Raji (cell line): ENCODE measurements at regions not wholly inside any gene's neighbourhood (a gene's known extent, or its start where the extent isn't known, plus 50 kb on each side); places are given as distances from the start of the nearest gene placed in this dataset.

Source experiments
- POLR2A ChIP-seq: IDR thresholded peaks from 2 replicates; pipeline ENCODE4 v1.6.1; 2011; ENCODE audit warnings: low read depth, low read length, control low read depth; ENCODE audit not compliant: insufficient read depth

DNA sequence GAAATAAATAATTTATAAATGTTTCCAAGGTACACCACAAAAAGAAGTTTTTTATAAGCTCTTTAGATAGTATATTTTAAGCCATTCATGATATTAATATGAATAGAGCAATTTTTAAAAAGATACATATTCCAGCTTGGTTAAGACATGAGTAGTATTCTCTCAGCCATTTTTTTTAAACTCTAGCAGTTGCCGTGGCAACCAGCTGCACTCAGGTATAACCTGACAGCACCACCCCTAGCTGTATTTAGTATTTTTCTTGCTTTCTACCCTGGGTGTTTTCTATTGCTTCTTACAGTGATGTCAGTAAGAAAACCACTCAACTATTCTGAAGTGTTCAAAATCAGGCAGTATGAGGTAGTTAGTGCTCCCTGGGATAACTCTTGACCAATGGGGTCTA is 496.3 kb upstream of the CNTN3 start:
- no peak for TF ChIP-seq POLR2A

DNA sequence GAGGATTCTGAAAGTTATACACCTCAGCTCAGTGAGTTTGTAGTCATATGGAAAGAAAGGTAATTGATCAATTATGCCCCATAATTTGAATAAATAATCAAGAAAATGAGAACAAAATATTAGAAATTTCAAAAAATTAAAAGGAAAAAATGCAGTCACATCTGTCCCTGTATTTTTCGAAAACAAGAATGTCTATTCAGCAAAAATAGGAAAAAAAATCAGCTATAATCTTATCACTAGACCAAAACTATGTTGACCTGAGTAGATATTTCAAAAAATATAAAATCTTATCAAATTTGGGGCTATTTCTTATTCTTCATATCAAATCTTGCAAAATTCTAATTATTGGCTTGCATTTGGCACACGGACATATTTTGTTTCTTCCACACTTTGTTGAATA is 501.2 kb upstream of the CNTN3 start:
- no peak for TF ChIP-seq POLR2A

DNA sequence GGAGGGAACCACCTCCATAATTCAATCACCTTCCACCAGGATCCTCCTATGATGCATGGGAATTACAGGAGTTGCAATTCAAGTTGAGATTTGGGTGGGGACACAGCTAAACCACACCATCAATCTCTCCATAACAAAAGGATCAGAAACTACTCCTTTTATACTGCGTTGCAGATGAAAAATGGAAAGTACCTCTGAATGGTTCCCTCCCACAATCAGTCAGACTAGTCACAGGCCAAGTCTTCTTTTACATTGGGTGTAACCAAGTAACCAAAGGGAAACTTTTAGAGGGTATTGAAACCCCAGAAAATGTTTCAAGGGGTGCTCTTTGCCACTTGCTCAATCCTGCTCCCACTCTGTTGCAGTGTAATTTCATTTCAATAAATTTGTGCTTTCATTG is 504.3 kb upstream of the CNTN3 start:
- no peak for TF ChIP-seq POLR2A

DNA sequence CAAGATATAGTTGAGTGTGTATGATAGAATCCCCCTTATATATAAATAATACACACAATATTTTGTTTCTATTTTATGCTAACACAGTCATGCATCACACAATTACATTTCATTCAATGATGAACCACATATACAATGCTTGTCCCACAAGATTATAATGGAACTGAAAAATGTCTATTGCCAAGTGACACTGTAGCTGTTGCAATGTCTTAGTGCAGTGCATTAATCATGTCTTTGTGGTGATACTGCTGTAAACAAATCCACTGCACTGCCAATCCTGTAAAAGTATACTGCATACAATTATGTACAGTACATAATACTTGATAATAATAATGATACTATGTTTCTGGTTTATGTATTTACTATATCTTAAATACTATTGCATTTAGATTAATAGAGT is 512.1 kb upstream of the CNTN3 start:
- no peak for TF ChIP-seq POLR2A

DNA sequence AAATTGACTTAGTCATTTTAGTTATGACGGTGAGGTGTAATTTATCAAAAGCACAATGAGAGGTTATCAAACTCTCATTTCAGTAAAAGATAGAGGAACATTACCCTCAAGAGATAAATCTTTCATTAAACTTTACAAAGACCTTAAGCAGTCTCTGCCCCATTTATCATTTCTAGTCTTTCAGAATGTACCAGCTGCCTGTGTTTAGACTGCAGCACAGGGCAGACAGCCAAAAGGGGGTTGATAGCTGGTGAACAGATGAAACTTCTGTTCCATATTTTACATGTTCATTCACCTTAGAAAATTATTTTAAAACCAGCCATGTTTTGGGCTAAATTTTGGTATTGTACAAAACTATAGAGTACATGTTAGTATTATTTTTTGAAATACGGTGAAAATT is 514.6 kb upstream of the CNTN3 start:
- TF ChIP-seq POLR2A: no peak

DNA sequence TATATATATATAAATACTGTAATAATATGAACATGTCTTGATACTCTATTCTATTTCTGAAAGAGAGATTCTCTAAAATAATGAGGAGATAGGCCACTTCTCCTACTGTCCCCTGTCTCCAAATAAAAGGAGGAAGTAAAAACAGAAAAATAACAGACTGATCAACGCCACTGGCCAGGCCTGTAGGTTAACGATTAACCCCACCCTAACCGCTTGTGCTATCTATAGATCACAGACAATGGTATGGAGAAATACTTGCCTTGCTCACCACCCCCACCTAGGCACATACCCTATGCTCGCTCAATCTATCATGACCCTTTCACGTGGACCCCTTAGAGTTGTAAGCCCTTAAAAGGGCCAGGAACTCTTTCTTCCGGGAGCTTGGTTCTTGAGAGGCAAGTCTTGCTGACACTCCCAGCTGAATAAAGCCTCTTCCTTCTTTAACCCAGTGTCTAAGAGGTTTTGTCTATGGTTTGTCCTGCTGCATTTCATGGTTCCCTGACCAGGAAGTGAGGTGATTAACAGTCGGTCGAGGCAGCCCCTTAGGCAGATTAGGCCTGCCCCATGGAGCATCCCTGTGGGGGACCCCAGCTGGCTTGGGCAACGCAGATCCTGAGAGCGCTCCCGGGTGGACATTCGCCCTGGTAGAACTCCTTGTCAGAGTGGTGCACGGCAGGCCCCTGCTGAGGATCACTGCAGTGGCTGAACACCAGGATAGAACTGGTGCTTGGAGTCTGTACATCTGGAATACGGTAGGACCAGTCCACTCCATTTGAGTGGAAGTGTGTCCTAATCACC is 521.8 kb upstream of the CNTN3 start:
- TF ChIP-seq POLR2A: no peak

DNA sequence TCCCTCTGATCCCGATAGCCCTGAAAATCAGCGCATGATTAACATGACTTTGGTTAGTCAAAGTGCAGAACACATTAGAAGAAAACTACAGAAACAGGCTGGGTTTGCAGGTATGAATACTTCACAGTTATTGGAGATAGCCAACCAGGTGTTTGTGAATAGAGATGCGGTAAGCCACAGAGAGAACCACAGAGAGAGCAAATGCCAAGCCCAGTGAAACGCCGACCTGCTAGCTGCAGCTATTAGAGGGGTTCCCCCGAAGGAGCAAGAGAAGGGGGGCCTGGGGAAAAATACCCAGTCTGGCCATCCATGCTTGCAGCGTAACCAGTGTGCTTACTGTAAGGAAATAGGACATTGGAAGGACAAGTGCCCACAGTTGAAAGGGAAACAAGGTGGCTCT is 523.9 kb upstream of the CNTN3 start:
- TF ChIP-seq POLR2A: no peak

GRCh38 chr3:75140904-75141615 is 523.1 kb upstream of the FRG2C start:
- TF ChIP-seq POLR2A: no peak

DNA sequence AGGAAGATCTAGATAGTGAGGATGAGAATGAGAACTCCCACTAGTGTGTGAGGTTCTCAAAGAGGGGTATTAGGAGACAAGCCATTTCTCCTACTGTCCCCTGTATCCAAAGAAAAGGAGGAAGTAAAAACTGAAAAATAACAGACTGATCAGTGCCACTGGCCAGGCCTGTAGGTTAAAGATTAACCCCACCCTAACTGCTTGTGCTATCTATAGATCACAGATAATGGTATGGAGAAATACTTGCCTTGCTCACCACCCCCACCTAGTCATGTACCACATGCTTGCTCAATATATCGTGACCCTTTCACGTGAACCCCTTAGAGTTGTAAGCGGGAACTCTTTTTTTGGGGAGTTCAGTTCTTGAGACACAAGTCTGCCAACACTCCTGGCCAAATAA is 519.7 kb upstream of the FRG2C start:
- no peak for TF ChIP-seq POLR2A

DNA sequence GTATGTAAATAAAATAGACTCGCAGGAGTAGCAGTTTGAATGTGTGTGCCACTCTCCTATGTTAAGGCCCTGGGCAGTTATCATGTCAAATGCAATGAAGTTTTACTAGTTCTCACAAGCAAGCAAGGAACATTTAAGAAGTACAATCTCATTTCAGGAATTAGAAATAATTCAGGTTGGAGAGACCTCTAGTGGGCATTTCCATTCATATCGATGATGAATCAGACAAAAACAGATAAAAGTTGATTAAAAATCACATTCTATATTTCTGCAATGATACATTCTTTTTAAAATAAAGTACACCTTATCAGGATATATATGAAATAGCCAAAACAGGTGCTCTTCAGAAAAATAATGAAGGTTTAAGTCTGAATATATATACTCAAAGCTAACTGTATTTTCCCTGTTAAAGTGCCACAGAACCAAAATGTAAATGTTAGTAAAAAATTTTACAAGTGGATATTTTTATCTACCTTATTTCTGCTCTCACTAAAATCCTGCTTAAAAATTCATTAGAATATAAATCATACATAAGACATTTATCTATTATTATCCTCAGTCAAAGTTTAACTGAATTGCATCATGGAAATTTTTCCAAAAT is 492.4 kb upstream of the FRG2C start:
- no peak for TF ChIP-seq POLR2A

DNA sequence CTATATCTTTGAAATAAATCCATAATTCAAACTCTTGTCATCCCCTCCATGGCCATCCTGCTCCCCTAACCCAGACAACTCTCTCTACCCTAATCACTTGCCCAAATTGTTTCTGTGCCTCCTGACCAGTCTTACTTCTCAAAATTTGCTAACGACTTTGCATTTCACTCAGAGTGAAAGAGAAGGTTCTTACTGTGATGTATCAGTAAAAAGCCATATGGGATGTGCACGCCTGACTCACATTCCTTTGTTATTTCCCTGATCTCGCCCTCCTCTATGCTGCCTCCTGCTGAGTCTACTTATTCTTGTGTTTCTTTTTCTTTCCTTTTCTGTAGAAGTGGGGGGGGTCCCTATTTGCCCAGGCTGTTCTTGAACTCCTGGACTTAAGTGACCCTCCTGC is 487.2 kb upstream of the FRG2C start:
- no peak for TF ChIP-seq POLR2A

- no peak for TF ChIP-seq POLR2A
Measured at GRCh38 chr3:75180235-75180944, 483.7 kb upstream of the FRG2C start.

- TF ChIP-seq POLR2A: no peak
Measured at GRCh38 chr3:75180945-75181298, 483.2 kb upstream of the FRG2C start.

DNA sequence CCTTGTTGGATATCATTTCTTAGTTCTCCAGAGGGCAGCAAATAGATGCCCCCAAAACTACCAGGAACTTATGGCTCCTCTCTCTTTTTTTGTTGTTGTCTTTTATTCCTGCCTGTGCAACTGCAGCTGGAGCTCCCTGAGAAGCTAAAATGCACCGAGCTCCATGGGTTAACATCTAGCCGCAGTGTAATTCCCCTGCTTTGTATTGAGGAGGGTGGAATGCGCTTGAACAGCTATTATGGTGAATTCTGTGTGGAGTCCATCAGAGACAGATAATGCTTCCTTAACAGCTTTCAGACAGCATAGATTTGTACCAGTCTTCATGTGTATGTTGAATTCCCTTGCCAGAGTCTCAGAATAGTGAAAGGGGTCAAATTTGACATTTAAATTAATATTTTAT is 475.2 kb upstream of the FRG2C start:
- TF ChIP-seq POLR2A: no peak

DNA sequence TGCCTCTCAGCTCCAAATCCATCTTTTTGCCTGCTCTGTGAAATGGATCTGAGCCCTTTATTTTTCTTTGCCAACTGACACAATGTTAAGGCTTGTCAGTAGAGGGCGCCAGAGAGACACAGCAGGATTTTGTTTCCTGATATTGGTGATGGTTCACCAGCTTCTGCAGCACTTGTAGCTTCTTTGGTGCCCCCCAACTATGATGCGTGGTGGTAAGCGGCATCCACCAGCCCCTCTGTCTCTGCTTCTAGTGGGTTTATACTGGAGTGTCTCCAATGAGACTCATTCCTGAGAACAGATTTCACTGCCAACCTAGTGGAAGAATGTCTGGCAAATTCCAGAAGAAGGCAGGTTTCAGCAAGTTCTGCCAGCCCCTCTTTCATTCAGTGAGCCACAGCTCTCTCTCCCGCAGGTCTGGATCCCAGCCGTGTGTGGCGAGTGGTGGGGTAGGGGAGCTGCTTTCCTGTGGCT is 471.9 kb upstream of the FRG2C start:
- no peak for TF ChIP-seq POLR2A
